ENCODE measurements at regions not wholly inside any gene's neighbourhood (a gene's known extent, or its start where the extent isn't known, plus 50 kb on each side); places are given as distances from the start of the nearest gene placed in this dataset.

GRCh38 chr5:4100739-4101138, 505.1 kb downstream of the IRX1 start:
- no TSS peak for BruUV-seq (replicated peaks)
- Mint-ChIP-seq H3K27ac (ENCODE audit: unreplicated experiment) (no peak overlapping the region), H3K9me3 (ENCODE audit: unreplicated experiment) (peaks cover 3% of the 10 kb centered on the region), H3K4me1 (ENCODE audit: low read depth, unreplicated experiment) (no peaks in the 10 kb centered on the region), H3K36me3 (ENCODE audit: insufficient read depth, unreplicated experiment) (peaks cover 6% of the 10 kb centered on the region), H3K4me3 (ENCODE audit: unreplicated experiment) (no peak overlapping the region), H3K27me3 (ENCODE audit: insufficient read depth, unreplicated experiment) (peaks cover under 1% of the 10 kb centered on the region)
- no peak for TF ChIP-seq CTCF (IDR thresholded peaks at IDR 0.05; ENCODE audit: insufficient read depth in 1 of 2, low read depth in 1 of 2, low read length in 1 of 2, severe bottlenecking in 1 of 2, unreplicated experiment in 1 of 2)
- intact Hi-C loops (cut with micrococcal nuclease; ENCODE audit: unreplicated experiment), result no loop called here
- Histone ChIP-seq H3K36me3 (ENCODE audit: control insufficient read depth, insufficient read depth, low read length) (no peaks in the 10 kb centered on the region), H3K4me1 (no peaks in the 10 kb centered on the region), H3K4me3 (ENCODE audit: low read depth, low read length) (no peak overlapping the region), H3K27me3 (replicated peaks; ENCODE audit: control insufficient read depth, insufficient read depth, low read length) (no peaks in the 10 kb centered on the region), H3K9me3 (no peaks in the 10 kb centered on the region)
- POLR2A ChIA-PET, result no interaction called here
- no peak for DNase-seq
- CTCF ChIA-PET, result no interaction called here

GRCh38 chr5:4101189-4101588, 505.6 kb downstream of the IRX1 start:
- Mint-ChIP-seq H3K27me3 (ENCODE audit: insufficient read depth, unreplicated experiment) (peaks cover 3% of the 10 kb centered on the region), H3K9me3 (ENCODE audit: unreplicated experiment) (no peaks in the 10 kb centered on the region), H3K27ac (ENCODE audit: unreplicated experiment) (no peak overlapping the region), H3K36me3 (ENCODE audit: insufficient read depth, unreplicated experiment) (peaks cover 6% of the 10 kb centered on the region), H3K4me1 (ENCODE audit: low read depth, unreplicated experiment) (no peaks in the 10 kb centered on the region), H3K4me3 (ENCODE audit: unreplicated experiment) (no peak overlapping the region)
- H3K4me1 ChIP-seq, result no peaks in the 10 kb centered on the region
- no peaks in the 10 kb centered on the region for H3K36me3 ChIP-seq (ENCODE audit: control insufficient read depth, insufficient read depth, low read length)
- BruUV-seq (replicated peaks), result no TSS peak
- H3K4me3 ChIP-seq (ENCODE audit: low read depth, low read length), result no peak overlapping the region
- intact Hi-C loops (cut with micrococcal nuclease; ENCODE audit: unreplicated experiment), result no loop called here
- DNase-seq, result no peak
- no peaks in the 10 kb centered on the region for H3K9me3 ChIP-seq
- H3K27me3 ChIP-seq (replicated peaks; ENCODE audit: control insufficient read depth, insufficient read depth, low read length), result no peaks in the 10 kb centered on the region
- no peak for TF ChIP-seq CTCF (IDR thresholded peaks at IDR 0.05; ENCODE audit: insufficient read depth in 1 of 2, low read depth in 1 of 2, low read length in 1 of 2, severe bottlenecking in 1 of 2, unreplicated experiment in 1 of 2)
- ChIA-PET POLR2A (no interaction called here), CTCF (no interaction called here)

GRCh38 chr5:4104831-4105597, 509.4 kb downstream of the IRX1 start:
- Histone ChIP-seq H3K4me3 (ENCODE audit: low read depth, low read length) (no peak overlapping the region), H3K4me1 (no peaks in the 10 kb centered on the region), H3K27me3 (replicated peaks; ENCODE audit: control insufficient read depth, insufficient read depth, low read length) (no peaks in the 10 kb centered on the region), H3K9me3 (no peaks in the 10 kb centered on the region), H3K36me3 (ENCODE audit: control insufficient read depth, insufficient read depth, low read length) (no peaks in the 10 kb centered on the region)
- Mint-ChIP-seq H3K9me3 (ENCODE audit: unreplicated experiment) (no peaks in the 10 kb centered on the region), H3K27ac (ENCODE audit: unreplicated experiment) (no peak overlapping the region), H3K36me3 (ENCODE audit: insufficient read depth, unreplicated experiment) (peaks cover under 1% of the 10 kb centered on the region), H3K27me3 (ENCODE audit: insufficient read depth, unreplicated experiment) (peaks cover 3% of the 10 kb centered on the region), H3K4me3 (ENCODE audit: unreplicated experiment) (no peak overlapping the region), H3K4me1 (ENCODE audit: low read depth, unreplicated experiment) (no peaks in the 10 kb centered on the region)
- no TSS peak for BruUV-seq (replicated peaks)
- ChIA-PET POLR2A (no interaction called here), CTCF (no interaction called here)
- intact Hi-C loops (cut with micrococcal nuclease; ENCODE audit: unreplicated experiment), result no loop called here
- DNase-seq, result no peak
- TF ChIP-seq CTCF (IDR thresholded peaks at IDR 0.05; ENCODE audit: insufficient read depth in 1 of 2, low read depth in 1 of 2, low read length in 1 of 2, severe bottlenecking in 1 of 2, unreplicated experiment in 1 of 2), result no peak

Data from Caco-2 (cell line).